Adrenal gland (tissue), 5 donors: ENCODE measurements at regions not wholly inside any gene's neighbourhood (a gene's known extent, or its start where the extent isn't known, plus 50 kb on each side); places are given as distances from the start of the nearest gene placed in this dataset.

Experiments
- CTCF ChIP-seq, 6 experiments: fragments of 450-650 bp in 4 of 6; fragments of 200-600 bp in 2 of 6; sonication (generic) in 1 of 6; IDR thresholded peaks; 1 replicate in 5 of 6; 2 replicates in 1 of 6; pipeline versions ENCODE4 v1.5.1 to v1.8.0; 2016 to 2021; ENCODE audit warnings: antibody characterized with exemption in 6 of 6, mild to moderate bottlenecking in 2 of 6, moderate library complexity in 1 of 6
- POLR2A ChIP-seq, 2 donors: fragments of 450-650 bp; IDR thresholded peaks; one replicate each; pipeline ENCODE4 v1.6.1; 2017; ENCODE audit warnings: antibody characterized with exemption in 2 of 2, mild to moderate bottlenecking in 2 of 2, moderate library complexity in 1 of 2
- donor health status: DM: no; HTN: no; CAD: no.

GRCh38 chr6:26158076-26158580, 70.9 kb downstream of the HFE start:
- TF ChIP-seq CTCF (IDR thresholded peaks at IDR 0.05) (no peak), POLR2A (IDR thresholded peaks at IDR 0.05) (peak; percentile 99 to 100)
